H1 (cell line): ENCODE measurements at regions not wholly inside any gene's neighbourhood (a gene's known extent, or its start where the extent isn't known, plus 50 kb on each side); places are given as distances from the start of the nearest gene placed in this dataset.

ENCODE experiments used
- CTCF ChIA-PET: fragments of 300-600 bp; sonication (Branson Sonifier 250); formaldehyde crosslinking; loops from one replicate; lab custom pipeline; 2021; ENCODE audit not compliant: partially characterized antibody; lab: Charles Lee
- POLR2A ChIA-PET: fragments of 300-600 bp; sonication (Branson Sonifier 250); formaldehyde crosslinking; loops from one replicate; lab custom pipeline; 2021; ENCODE audit warnings: inconsistent platforms; ENCODE audit not compliant: partially characterized antibody; lab: Charles Lee
- DNase-seq, 2 experiments: peaks; one replicate each; pipeline versions ENCODE4 v3.0.0 to v3.0.0-alpha.2; 2010 to 2022; ENCODE audit warnings: low spot score in 2 of 2, low read depth in 1 of 2, mixed read lengths in 1 of 2
- FAIRE-seq: peaks from 2 replicates; lab custom pipeline; 2011; peaks lifted over from hg19 to GRCh38; lab: Jason Lieb, UNC
- H2AFZ ChIP-seq: 2 replicates; pipeline ENCODE4 v1.8.1; 2012; ENCODE audit warnings: low read length, inconsistent platforms
- H2AK5ac ChIP-seq: 2 replicates; pipeline ENCODE4 v1.6.1; 2013; ENCODE audit warnings: low read depth, low read length
- H2BK120ac ChIP-seq: replicated peaks from 2 replicates; pipeline ENCODE3; 2013; ENCODE audit warnings: low read depth, low read length, inconsistent platforms
- H2BK12ac ChIP-seq: 2 replicates; pipeline ENCODE4 v1.6.1; 2013; ENCODE audit warnings: low read depth, low read length
- H2BK15ac ChIP-seq: 2 replicates; pipeline ENCODE4 v1.6.1; 2013; ENCODE audit warnings: low read length
- H2BK20ac ChIP-seq: 2 replicates; pipeline ENCODE4 v1.6.1; 2013; ENCODE audit warnings: low read length
- H2BK5ac ChIP-seq: 2 replicates; pipeline ENCODE4 v1.6.1; 2013; ENCODE audit warnings: low read depth, low read length
- H3K14ac ChIP-seq: 2 replicates; pipeline ENCODE4 v1.6.1; 2013; ENCODE audit warnings: inconsistent platforms; ENCODE audit not compliant: insufficient read length
- H3K18ac ChIP-seq: 2 replicates; pipeline ENCODE4 v1.6.1; 2013; ENCODE audit warnings: low read length; ENCODE audit errors: extremely low read depth
- H3K23ac ChIP-seq: 2 replicates; pipeline ENCODE4 v1.6.1; 2013; ENCODE audit warnings: inconsistent platforms; ENCODE audit not compliant: insufficient read length
- H3K23me2 ChIP-seq: 2 replicates; pipeline ENCODE4 v1.6.1; 2013; ENCODE audit warnings: low read depth, low read length
- H3K27ac ChIP-seq: 2 replicates; pipeline ENCODE4 v1.6.1; 2011; ENCODE audit warnings: low read depth, low read length, inconsistent platforms
- H3K27me3 ChIP-seq, 4 experiments: replicated peaks in 1 of 4; 1 replicate in 1 of 4; 2 replicates in 3 of 4; pipeline versions ENCODE4 v1.6.1 to v1.8.1; 2011 to 2013; ENCODE audit warnings: low read length in 3 of 4, mild to moderate bottlenecking in 3 of 4, inconsistent platforms in 2 of 4, mixed read lengths in 2 of 4, moderate library complexity in 1 of 4; ENCODE audit not compliant: control insufficient read depth in 3 of 4, insufficient read depth in 3 of 4; ENCODE audit errors: extremely low read depth in 1 of 4
- H3K36me3 ChIP-seq, 4 experiments: 2 replicates each; pipeline versions ENCODE4 v1.6.1 to v1.8.1; 2011 to 2013; ENCODE audit warnings: mild to moderate bottlenecking in 4 of 4, low read length in 3 of 4, moderate library complexity in 2 of 4, control low read depth in 1 of 4, inconsistent platforms in 1 of 4; ENCODE audit not compliant: insufficient read depth in 4 of 4, control insufficient read depth in 2 of 4
- H3K4ac ChIP-seq: replicated peaks from 2 replicates; pipeline ENCODE3; 2013; ENCODE audit warnings: low read length, low read depth, mixed read lengths, inconsistent platforms; ENCODE audit not compliant: insufficient read length
- H3K4me1 ChIP-seq, 4 experiments: replicated peaks in 1 of 4; 1 replicate in 1 of 4; 2 replicates in 3 of 4; pipeline versions ENCODE4 v1.6.1 to v1.8.1; 2011 to 2013; ENCODE audit warnings: low read length in 3 of 4, inconsistent platforms in 2 of 4, mixed read lengths in 1 of 4; ENCODE audit not compliant: insufficient read depth in 4 of 4, control insufficient read depth in 3 of 4
- H3K4me2 ChIP-seq, 2 experiments: 2 replicates each; pipeline versions ENCODE4 v1.6.1 to v1.8.1; 2011 to 2013; ENCODE audit warnings: low read depth in 2 of 2, low read length in 2 of 2, control low read depth in 1 of 2, inconsistent platforms in 1 of 2, mild to moderate bottlenecking in 1 of 2; ENCODE audit not compliant: insufficient read depth in 1 of 2
- H3K4me3 ChIP-seq, 4 experiments: fragments of 200-600, 300-600 bp in 1 of 4; sonication (generic), shearing (Covaris generic), sonication (Bioruptor Twin) in 1 of 4; 2 replicates each; pipeline versions ENCODE4 v1.5.1 to v1.8.1; 2011 to 2016; ENCODE audit warnings: low read length in 4 of 4, low read depth in 3 of 4, control low read depth in 2 of 4, inconsistent platforms in 2 of 4, mild to moderate bottlenecking in 2 of 4, mixed read lengths in 1 of 4, moderate library complexity in 1 of 4; ENCODE audit not compliant: insufficient read depth in 2 of 4; ENCODE audit errors: extremely low read depth in 1 of 4
- H3K56ac ChIP-seq: replicated peaks from 2 replicates; pipeline ENCODE3; 2013; ENCODE audit warnings: low read depth, mild to moderate bottlenecking, mixed read lengths, low read length, inconsistent platforms; ENCODE audit not compliant: insufficient read length
- H3K79me1 ChIP-seq: 2 replicates; pipeline ENCODE4 v1.6.1; 2013; ENCODE audit warnings: low read depth, low read length, control low read depth
- H3K79me2 ChIP-seq, 2 experiments: 2 replicates each; pipeline versions ENCODE4 v1.6.1 to v1.8.1; 2012 to 2013; ENCODE audit warnings: low read length in 2 of 2, mild to moderate bottlenecking in 2 of 2, inconsistent platforms in 1 of 2; ENCODE audit not compliant: insufficient read depth in 2 of 2, control insufficient read depth in 1 of 2
- H3K9ac ChIP-seq, 4 experiments: replicated peaks in 1 of 4; 1 replicate in 1 of 4; 2 replicates in 3 of 4; pipeline versions ENCODE4 v1.6.1 to v1.8.1; 2011 to 2013; ENCODE audit warnings: low read depth in 3 of 4, low read length in 3 of 4, control low read depth in 2 of 4, mild to moderate bottlenecking in 2 of 4, moderate library complexity in 2 of 4, inconsistent platforms in 1 of 4; ENCODE audit errors: extremely low read depth in 1 of 4
- H3K9me3 ChIP-seq, 2 experiments: 2 replicates each; pipeline versions ENCODE4 v1.6.1 to v1.8.1; 2012 to 2013; ENCODE audit warnings: mild to moderate bottlenecking in 2 of 2, moderate library complexity in 2 of 2, control low read depth in 1 of 2, inconsistent platforms in 1 of 2, low read depth in 1 of 2, low read length in 1 of 2, mixed read lengths in 1 of 2; ENCODE audit not compliant: insufficient read depth in 2 of 2
- H4K20me1 ChIP-seq, 2 experiments: replicated peaks in 1 of 2; 2 replicates each; pipeline versions ENCODE3 to v1.8.1; 2011 to 2013; ENCODE audit warnings: inconsistent platforms in 2 of 2, low read length in 2 of 2, mild to moderate bottlenecking in 1 of 2; ENCODE audit not compliant: insufficient read depth in 2 of 2, control insufficient read depth in 1 of 2
- H4K5ac ChIP-seq: 2 replicates; pipeline ENCODE4 v1.6.1; 2013; ENCODE audit warnings: low read length, low read depth, mixed read lengths, inconsistent platforms; ENCODE audit not compliant: insufficient read length
- H4K8ac ChIP-seq: 2 replicates; pipeline ENCODE4 v1.8.0; 2013; ENCODE audit warnings: mild to moderate bottlenecking, moderate library complexity, low read length, inconsistent platforms; ENCODE audit not compliant: insufficient read depth; ENCODE audit errors: extremely low read depth
- H4K91ac ChIP-seq: replicated peaks from 2 replicates; pipeline ENCODE3; 2013; ENCODE audit warnings: low read length, mixed read lengths, inconsistent platforms; ENCODE audit not compliant: insufficient read length
- BCL11A ChIP-seq, 2 experiments: IDR thresholded peaks; one replicate each; pipeline ENCODE4 v1.6.1; 2011; ENCODE audit warnings: low read depth in 2 of 2, low read length in 2 of 2, mild to moderate bottlenecking in 2 of 2
- NRF1 ChIP-seq: IDR thresholded peaks from 2 replicates; pipeline ENCODE4 v1.6.1; 2011; ENCODE audit warnings: mild to moderate bottlenecking, low read depth, low read length, improper control_type of control experiment
- whole genome bisulfite sequencing, 2 experiments: shearing (Covaris generic) in 1 of 2; methylation state at CpG; one replicate each; pipeline versions ENCODE4 v1.1.6 to v1.1.7; 2013 to 2015; ENCODE audit warnings: low lambda C conversion rate in 2 of 2, mixed read lengths in 2 of 2, inconsistent platforms in 1 of 2, low coverage in 1 of 2, missing lambda C conversion rate in 1 of 2; ENCODE audit not compliant: insufficient replicate concordance in 2 of 2, insufficient coverage in 1 of 2, insufficient read length in 1 of 2; ENCODE audit errors: extremely low coverage in 1 of 2, missing lambda C conversion rate in 1 of 2; 5-methylcytosine and 5-hydroxymethylcytosine counted together

GRCh38 chr3:164468055-164468454, 610.2 kb downstream of the SI start:
- H3K4ac ChIP-seq, result no peak overlapping the region
- H2BK15ac ChIP-seq, result no peak overlapping the region
- H2AFZ ChIP-seq, result no peak overlapping the region
- H3K14ac ChIP-seq, result no peak overlapping the region
- H2BK120ac ChIP-seq, result no peak overlapping the region
- H4K8ac ChIP-seq, result no peak overlapping the region
- H3K9me3 ChIP-seq, result peaks cover 0 to 16% of the 10 kb centered on the region in 2 experiments; a peak in 3 of 4 replicates
- H3K79me1 ChIP-seq, result no peaks in the 10 kb centered on the region
- H3K56ac ChIP-seq, result no peak overlapping the region
- no peak overlapping the region for H2AK5ac ChIP-seq
- no peak overlapping the region for H4K5ac ChIP-seq
- H3K36me3 ChIP-seq, result no peaks in the 10 kb centered on the region
- no peaks in the 10 kb centered on the region for H4K20me1 ChIP-seq
- H3K27me3 ChIP-seq, result no peaks in the 10 kb centered on the region
- H3K23me2 ChIP-seq, result no peaks in the 10 kb centered on the region
- no peak overlapping the region for H3K18ac ChIP-seq
- no peak overlapping the region for H3K4me2 ChIP-seq
- no peak for DNase-seq
- H3K27ac ChIP-seq, result no peak overlapping the region
- H3K79me2 ChIP-seq, result no peaks in the 10 kb centered on the region
- H4K91ac ChIP-seq, result no peak overlapping the region
- CTCF ChIA-PET, result no interaction called here
- no peak for FAIRE-seq
- no peak overlapping the region for H2BK12ac ChIP-seq
- H3K4me3 ChIP-seq, result no peak overlapping the region
- H2BK20ac ChIP-seq, result no peak overlapping the region
- no peak overlapping the region for H3K23ac ChIP-seq
- H2BK5ac ChIP-seq, result no peak overlapping the region
- no peaks in the 10 kb centered on the region for H3K4me1 ChIP-seq
- no peak overlapping the region for H3K9ac ChIP-seq
- WGBS, 2 experiments, result 91% methylated on average over 6 of the region's 6 CpGs; no CpG with 5 or more reads in 1 of the 2 experiments
- POLR2A ChIA-PET, result no interaction called here
- TF ChIP-seq NRF1 (no peak), BCL11A (IDR thresholded peaks at IDR 0.05; ENCODE audit: low read depth in 2 of 2, low read length in 2 of 2) (no peak)
